ENCODE measurements at regions not wholly inside any gene's neighbourhood (a gene's known extent, or its start where the extent isn't known, plus 50 kb on each side); places are given as distances from the start of the nearest gene placed in this dataset.

- H3K27me3 ChIP-seq (replicated peaks in 1 of 2; ENCODE audit: control insufficient read depth in 2 of 2, insufficient read depth in 2 of 2, low read length in 1 of 2): no peaks in the 10 kb centered on the region
- BruUV-seq (replicated peaks): no TSS peak
- H4K20me1 ChIP-seq (ENCODE audit: control insufficient read depth, insufficient read depth): no peaks in the 10 kb centered on the region
- ChIA-PET CTCF (no interaction called here), RAD21 (ENCODE audit: unreplicated experiment) (no interaction called here), SMC1A (ENCODE audit: uncharacterized antibody, unreplicated experiment) (interaction anchor here (1.0 kb wide), 1 partner anchor 10 kb away, joined by 3 read pairs; no protein-coding TSS in a partner anchor), POLR2A (no interaction called here)
- intact Hi-C loops (cut with micrococcal nuclease; ENCODE audit: unreplicated experiment): loop anchor here (2.0 kb wide), 1 partner anchor 21 kb away; no protein-coding TSS in a partner anchor
- no peak overlapping the region for H3K9ac ChIP-seq (ENCODE audit: control insufficient read depth, insufficient read depth, low read length)
- in situ Hi-C loops (cut with MboI): no loop called here
- FAIRE-seq (no peak), DNase-seq (ENCODE audit: low read depth, low spot score) (no peak), ATAC-seq (no peak)
- 46% methylated on average over 4 of the region's 4 CpGs for WGBS (ENCODE audit: insufficient coverage, insufficient replicate concordance, low lambda C conversion rate, missing lambda C conversion rate)
- TF ChIP-seq NFYA (IDR thresholded peaks at IDR 0.05; ENCODE audit: borderline replicate concordance, low read depth, low read length) (no peak), BMI1 (IDR thresholded peaks at IDR 0.05; ENCODE audit: borderline replicate concordance) (no peak), NFIC (IDR thresholded peaks at IDR 0.05; ENCODE audit: low read depth, low read length) (no peak), EZH2 (IDR thresholded peaks at IDR 0.05; ENCODE audit: borderline replicate concordance, control insufficient read depth, low read depth, low read length) (no peak), RBBP5 (conservative IDR thresholded peaks at IDR 0.05) (no peak), SMAD5 (IDR thresholded peaks at IDR 0.05; ENCODE audit: low read depth) (no peak), SMARCA5 (IDR thresholded peaks at IDR 0.05) (no peak), GATAD2B (conservative IDR thresholded peaks at IDR 0.05; ENCODE audit: low read depth) (no peak), PBX3 (IDR thresholded peaks at IDR 0.05; ENCODE audit: insufficient replicate concordance, low read depth, low read length) (no peak), ZBTB33 (IDR thresholded peaks at IDR 0.05) (no peak), BHLHE40 (IDR thresholded peaks at IDR 0.05; ENCODE audit: borderline replicate concordance in 1 of 2, low read depth in 2 of 2, low read length in 1 of 2) (no peak), ESRRA (IDR thresholded peaks at IDR 0.05; ENCODE audit: low read length) (no peak), TCF7 (IDR thresholded peaks at IDR 0.05; ENCODE audit: borderline replicate concordance) (no peak), MLLT1 (IDR thresholded peaks at IDR 0.05) (no peak), RCOR1 (conservative IDR thresholded peaks at IDR 0.05; ENCODE audit: low read depth, low read length) (no peak), KDM1A (IDR thresholded peaks at IDR 0.05; ENCODE audit: borderline replicate concordance) (no peak)
- no peaks in the 10 kb centered on the region for H3K4me1 ChIP-seq (ENCODE audit: control insufficient read depth, insufficient read depth, low read length)
- no peaks in the 10 kb centered on the region for H3K9me3 ChIP-seq (replicated peaks; ENCODE audit: control insufficient read depth, insufficient read depth, low read length)
- no peak overlapping the region for H3K4me3 ChIP-seq
- no peaks in the 10 kb centered on the region for H3K79me2 ChIP-seq (ENCODE audit: control insufficient read depth, insufficient read depth, low read length)
- no peak overlapping the region for H3K27ac ChIP-seq (ENCODE audit: control insufficient read depth, insufficient read depth)
- no peak overlapping the region for H3K4me2 ChIP-seq (ENCODE audit: control insufficient read depth, insufficient read depth)
- H3K36me3 ChIP-seq (ENCODE audit: control insufficient read depth in 2 of 2, insufficient read depth in 2 of 2, low read length in 1 of 2): no peaks in the 10 kb centered on the region
- no peak overlapping the region for H2AFZ ChIP-seq (ENCODE audit: control insufficient read depth, low read depth, low read length)
These were observed 143.8 kb upstream of the SLITRK2 start for GRCh38 chrX:145673841-145674240.

Data from GM12878 (cell line).